HG03558 (cell line): ENCODE measurements at regions not wholly inside any gene's neighbourhood (a gene's known extent, or its start where the extent isn't known, plus 50 kb on each side); places are given as distances from the start of the nearest gene placed in this dataset.
"Not testable (repeated sequence)": the region's sequence is repeated elsewhere in the genome, so short reads cannot be mapped to it uniquely, and the experiment has no call there.

Experiments
- ATAC-seq: cut with Tn5 transposase; IDR thresholded peaks from one replicate; pipeline ENCODE4 v1.9.1; 2021; ENCODE audit warnings: moderate number of reproducible peaks; ENCODE audit not compliant: unreplicated experiment; ENCODE audit errors: extremely low read depth

GRCh38 chr4:112063260-112063659, 82.0 kb upstream of the FAM241A start:
- no peak for ATAC-seq

- no peak for ATAC-seq
Measured at GRCh38 chr4:112069110-112069509, 76.1 kb upstream of the FAM241A start.

GRCh38 chr4:112073181-112073580, 72.1 kb upstream of the FAM241A start:
- no peak for ATAC-seq

- peak; percentile 75 for ATAC-seq
Measured at GRCh38 chr4:112075129-112075753, 70.0 kb upstream of the FAM241A start.

- no peak for ATAC-seq
Measured at GRCh38 chr4:112075906-112076305, 69.3 kb upstream of the FAM241A start.

- ATAC-seq: no peak
Measured at GRCh38 chr4:112076919-112077608, 68.2 kb upstream of the FAM241A start.

GRCh38 chr4:112077743-112078142, 67.5 kb upstream of the FAM241A start:
- ATAC-seq: no peak

GRCh38 chr4:112082954-112083586, 62.2 kb upstream of the FAM241A start:
- no peak for ATAC-seq

GRCh38 chr4:112083587-112084347, 61.5 kb upstream of the FAM241A start:
- ATAC-seq: no peak

GRCh38 chr4:112085156-112086035, 59.9 kb upstream of the FAM241A start:
- ATAC-seq: no peak

- no peak for ATAC-seq
Measured at GRCh38 chr4:112086036-112086434, 59.2 kb upstream of the FAM241A start.

- ATAC-seq: not testable (repeated sequence)
Measured at GRCh38 chr4:112086661-112087060, 58.6 kb upstream of the FAM241A start.

GRCh38 chr4:112092330-112092729, 52.9 kb upstream of the FAM241A start:
- not testable (repeated sequence) for ATAC-seq

GRCh38 chr4:112093636-112094202, 51.5 kb upstream of the FAM241A start:
- no peak for ATAC-seq

GRCh38 chr4:112094330-112094729, 50.9 kb upstream of the FAM241A start:
- no peak for ATAC-seq
